ENCODE measurements at regions not wholly inside any gene's neighbourhood (a gene's known extent, or its start where the extent isn't known, plus 50 kb on each side); places are given as distances from the start of the nearest gene placed in this dataset.

DNA sequence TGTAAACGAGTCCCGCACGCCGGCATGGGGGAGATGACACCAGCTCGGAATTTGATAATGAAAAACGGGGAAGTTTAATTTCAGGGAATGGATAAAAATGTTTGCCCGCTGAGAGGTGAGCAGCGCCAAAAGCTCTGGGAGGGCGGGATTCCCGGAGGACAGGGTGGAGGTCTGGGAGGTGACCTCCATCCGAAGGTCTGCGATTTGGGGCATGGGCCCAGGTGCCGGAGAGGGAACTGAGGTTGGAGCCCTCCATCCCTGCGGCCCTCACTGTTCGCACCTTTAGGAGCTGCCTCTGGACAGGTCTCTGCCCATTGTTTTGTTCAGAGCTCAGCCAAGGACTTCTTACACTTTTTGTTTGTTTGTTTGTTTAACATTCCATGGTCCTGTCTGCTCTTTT, 129.8 kb downstream of the URI1 start:
- H3K4me2 ChIP-seq (ENCODE audit: insufficient read depth, low read length) = no peak overlapping the region
- ChIA-PET CTCF (ENCODE audit: low intra/inter-chr PET ratio) (no interaction called here), POLR2A (interaction anchor here (0.7 to 0.8 kb wide), 2 partner anchors 10 to 453 kb away, joined by 3 read pairs; no protein-coding TSS in a partner anchor)
- no peak overlapping the region for H3K27ac ChIP-seq (ENCODE audit: extremely low read depth, low read depth, low read length)
- H3K36me3 ChIP-seq (ENCODE audit: control insufficient read depth, insufficient read depth, low read length) = no peaks in the 10 kb centered on the region
- H3K9ac ChIP-seq (ENCODE audit: insufficient read depth in 1 of 2, low read depth in 2 of 2, low read length in 2 of 2) = no peak overlapping the region
- no peak overlapping the region for H3K4me3 ChIP-seq
- TF ChIP-seq SREBF1 (IDR thresholded peaks at IDR 0.05; ENCODE audit: borderline replicate concordance, low read depth, low read length) = no peak
- no peak for TF ChIP-seq FOXJ2 (tag; IDR thresholded peaks at IDR 0.05)
- TF ChIP-seq CCAR2 (IDR thresholded peaks at IDR 0.05; ENCODE audit: low read depth, low read length) = no peak
- TF ChIP-seq, protein P1, sequence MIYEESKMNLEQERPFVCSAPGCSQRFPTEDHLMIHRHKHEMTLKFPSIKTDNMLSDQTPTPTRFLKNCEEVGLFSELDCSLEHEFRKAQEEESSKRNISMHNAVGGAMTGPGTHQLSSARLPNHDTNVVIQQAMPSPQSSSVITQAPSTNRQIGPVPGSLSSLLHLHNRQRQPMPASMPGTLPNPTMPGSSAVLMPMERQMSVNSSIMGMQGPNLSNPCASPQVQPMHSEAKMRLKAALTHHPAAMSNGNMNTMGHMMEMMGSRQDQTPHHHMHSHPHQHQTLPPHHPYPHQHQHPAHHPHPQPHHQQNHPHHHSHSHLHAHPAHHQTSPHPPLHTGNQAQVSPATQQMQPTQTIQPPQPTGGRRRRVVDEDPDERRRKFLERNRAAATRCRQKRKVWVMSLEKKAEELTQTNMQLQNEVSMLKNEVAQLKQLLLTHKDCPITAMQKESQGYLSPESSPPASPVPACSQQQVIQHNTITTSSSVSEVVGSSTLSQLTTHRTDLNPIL (CRISPR knock-in tag; IDR thresholded peaks at IDR 0.05) = no peak
- TF ChIP-seq BMI1 (IDR thresholded peaks at IDR 0.05; ENCODE audit: low read length) = no peak
- no peak for TF ChIP-seq FOS (IDR thresholded peaks at IDR 0.05; ENCODE audit: extremely low read depth, insufficient read length)
- DNase-seq (ENCODE audit: extremely low read depth in 1 of 4, low spot score in 3 of 4) = no peak
- H3K79me2 ChIP-seq (ENCODE audit: control insufficient read depth, insufficient read depth, low read length) = no peaks in the 10 kb centered on the region
- intact Hi-C loops (cut with micrococcal nuclease) (no loop called here), in situ Hi-C loops (cut with MboI) (no loop called here)
- peaks cover 3% of the 10 kb centered on the region; the same call in 1 of the 2 replicates for H4K20me1 ChIP-seq (replicated peaks; ENCODE audit: control insufficient read depth, insufficient read depth, low read length)
- ATAC-seq = no peak
- FAIRE-seq = no peak
- BruUV-seq (replicated peaks) = no TSS peak
- no peak overlapping the region for H2AFZ ChIP-seq (ENCODE audit: low read depth, low read length)
- peaks cover 25 to 55% of the 10 kb centered on the region in 2 experiments for H3K27me3 ChIP-seq (ENCODE audit: control insufficient read depth in 2 of 2, insufficient read depth in 2 of 2, low read length in 2 of 2)
- no peaks in the 10 kb centered on the region for H3K9me1 ChIP-seq (ENCODE audit: control insufficient read depth, insufficient read depth, low read length)
- 9% methylated on average over 14 of the region's 15 CpGs for WGBS (ENCODE audit: insufficient coverage, low coverage, missing lambda C conversion rate)
- peaks cover 0 to 9% of the 10 kb centered on the region in 2 experiments; a peak in 1 of 5 replicates for H3K4me1 ChIP-seq (replicated peaks in 1 of 2; ENCODE audit: control insufficient read depth in 2 of 2, insufficient read depth in 2 of 2, low read length in 2 of 2)
- H3K9me3 ChIP-seq (replicated peaks; ENCODE audit: control insufficient read depth, insufficient read depth, low read depth, low read length) = no peaks in the 10 kb centered on the region

All from K562 (cell line).